ENCODE measurements at regions not wholly inside any gene's neighbourhood (a gene's known extent, or its start where the extent isn't known, plus 50 kb on each side); places are given as distances from the start of the nearest gene placed in this dataset.
"Not testable (repeated sequence)": the region's sequence is repeated elsewhere in the genome, so short reads cannot be mapped to it uniquely, and the experiment has no call there.

DNA sequence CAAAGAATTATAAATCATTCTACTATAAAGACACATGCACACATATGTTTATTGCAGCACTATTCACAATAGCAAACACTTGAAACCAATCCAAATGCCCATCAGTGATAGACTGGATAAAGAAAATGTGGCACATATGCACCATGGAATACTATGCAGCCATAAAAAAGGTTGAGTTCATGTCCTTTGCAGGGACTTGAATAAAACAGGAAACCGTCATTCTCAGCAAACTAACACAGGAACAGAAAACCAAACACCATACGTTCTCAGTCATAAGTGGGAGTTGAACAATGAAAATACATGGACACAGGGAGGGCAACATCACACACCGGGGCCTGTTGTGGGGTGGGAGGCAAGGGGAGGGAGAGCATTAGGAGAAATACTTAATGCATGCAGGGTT lies 538.9 kb downstream of the FRK start:
- TF ChIP-seq, protein P1, sequence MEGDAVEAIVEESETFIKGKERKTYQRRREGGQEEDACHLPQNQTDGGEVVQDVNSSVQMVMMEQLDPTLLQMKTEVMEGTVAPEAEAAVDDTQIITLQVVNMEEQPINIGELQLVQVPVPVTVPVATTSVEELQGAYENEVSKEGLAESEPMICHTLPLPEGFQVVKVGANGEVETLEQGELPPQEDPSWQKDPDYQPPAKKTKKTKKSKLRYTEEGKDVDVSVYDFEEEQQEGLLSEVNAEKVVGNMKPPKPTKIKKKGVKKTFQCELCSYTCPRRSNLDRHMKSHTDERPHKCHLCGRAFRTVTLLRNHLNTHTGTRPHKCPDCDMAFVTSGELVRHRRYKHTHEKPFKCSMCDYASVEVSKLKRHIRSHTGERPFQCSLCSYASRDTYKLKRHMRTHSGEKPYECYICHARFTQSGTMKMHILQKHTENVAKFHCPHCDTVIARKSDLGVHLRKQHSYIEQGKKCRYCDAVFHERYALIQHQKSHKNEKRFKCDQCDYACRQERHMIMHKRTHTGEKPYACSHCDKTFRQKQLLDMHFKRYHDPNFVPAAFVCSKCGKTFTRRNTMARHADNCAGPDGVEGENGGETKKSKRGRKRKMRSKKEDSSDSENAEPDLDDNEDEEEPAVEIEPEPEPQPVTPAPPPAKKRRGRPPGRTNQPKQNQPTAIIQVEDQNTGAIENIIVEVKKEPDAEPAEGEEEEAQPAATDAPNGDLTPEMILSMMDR (conservative IDR thresholded peaks at IDR 0.05; ENCODE audit: low read depth, low read length) = not testable (repeated sequence)
- not testable (repeated sequence) for TF ChIP-seq EZH2 (IDR thresholded peaks at IDR 0.05; ENCODE audit: borderline replicate concordance, low read depth, low read length, poor library complexity, severe bottlenecking)

Data from A673 (cell line).